Neural crest cell (in vitro differentiated cells): ENCODE measurements at regions not wholly inside any gene's neighbourhood (a gene's known extent, or its start where the extent isn't known, plus 50 kb on each side); places are given as distances from the start of the nearest gene placed in this dataset.
"Not testable (repeated sequence)": the region's sequence is repeated elsewhere in the genome, so short reads cannot be mapped to it uniquely, and the experiment has no call there.

Experiments used
- DNase-seq: peaks from one replicate; pipeline ENCODE4 v3.0.0; 2021; ENCODE audit warnings: low read depth, mixed read lengths, low spot score
- H3K27ac Mint-ChIP-seq: one replicate; pipeline ENCODE4 v1.8.0; 2021; ENCODE audit warnings: mild to moderate bottlenecking, mixed read lengths; ENCODE audit not compliant: unreplicated experiment
- H3K27me3 Mint-ChIP-seq: 2 replicates; pipeline ENCODE4 v1.8.0; 2021; ENCODE audit warnings: low read depth, mild to moderate bottlenecking, mixed read lengths
- H3K36me3 Mint-ChIP-seq: 2 replicates; pipeline ENCODE4 v1.8.0; 2021; ENCODE audit warnings: low read depth, mild to moderate bottlenecking, mixed read lengths
- H3K4me1 Mint-ChIP-seq: 2 replicates; pipeline ENCODE4 v1.8.0; 2021; ENCODE audit warnings: mixed read lengths
- H3K4me3 Mint-ChIP-seq: one replicate; pipeline ENCODE4 v1.8.0; 2021; ENCODE audit warnings: mild to moderate bottlenecking, mixed read lengths
- H3K9me3 Mint-ChIP-seq: 2 replicates; pipeline ENCODE4 v1.8.0; 2021; ENCODE audit warnings: mixed read lengths
- CTCF ChIP-seq: fragments of 200-600 bp; sonication (generic); conservative IDR thresholded peaks from 2 replicates; pipeline ENCODE4 v1.5.0; 2021; ENCODE audit warnings: antibody characterized with exemption, mild to moderate bottlenecking

GRCh38 chr15:62416526-62416925, 251.4 kb upstream of the C2CD4B start:
- H3K4me1 Mint-ChIP-seq = no peaks in the 10 kb centered on the region
- no peak for TF ChIP-seq CTCF
- no peak overlapping the region for H3K27ac Mint-ChIP-seq
- no peaks in the 10 kb centered on the region for H3K36me3 Mint-ChIP-seq
- DNase-seq = no peak
- H3K4me3 Mint-ChIP-seq = no peak overlapping the region
- H3K27me3 Mint-ChIP-seq = no peaks in the 10 kb centered on the region
- no peaks in the 10 kb centered on the region for H3K9me3 Mint-ChIP-seq

GRCh38 chr15:62417439-62417838, 252.4 kb upstream of the C2CD4B start:
- H3K36me3 Mint-ChIP-seq = no peaks in the 10 kb centered on the region
- no peak for DNase-seq
- H3K27me3 Mint-ChIP-seq = no peaks in the 10 kb centered on the region
- no peak overlapping the region for H3K27ac Mint-ChIP-seq
- no peak overlapping the region for H3K4me3 Mint-ChIP-seq
- no peaks in the 10 kb centered on the region for H3K9me3 Mint-ChIP-seq
- no peak for TF ChIP-seq CTCF
- no peaks in the 10 kb centered on the region for H3K4me1 Mint-ChIP-seq

- H3K4me1 Mint-ChIP-seq, H3K36me3 Mint-ChIP-seq, DNase-seq, H3K9me3 Mint-ChIP-seq, H3K27ac Mint-ChIP-seq, H3K4me3 Mint-ChIP-seq, H3K27me3 Mint-ChIP-seq: not testable (repeated sequence)
Observed at GRCh38 chr15:62418496-62418895, 253.4 kb upstream of the C2CD4B start.

GRCh38 chr15:62419192-62419591, 254.1 kb upstream of the C2CD4B start:
- no peaks in the 10 kb centered on the region for H3K27me3 Mint-ChIP-seq
- H3K4me3 Mint-ChIP-seq = no peak overlapping the region
- TF ChIP-seq CTCF = no peak
- DNase-seq = no peak
- H3K27ac Mint-ChIP-seq = no peak overlapping the region
- no peaks in the 10 kb centered on the region for H3K9me3 Mint-ChIP-seq
- no peaks in the 10 kb centered on the region for H3K36me3 Mint-ChIP-seq
- H3K4me1 Mint-ChIP-seq = no peaks in the 10 kb centered on the region

- not testable (repeated sequence) for H3K36me3 Mint-ChIP-seq, H3K4me1 Mint-ChIP-seq, H3K27ac Mint-ChIP-seq, H3K27me3 Mint-ChIP-seq, H3K9me3 Mint-ChIP-seq, H3K4me3 Mint-ChIP-seq, DNase-seq
Observed at GRCh38 chr15:62420371-62420770, 255.3 kb upstream of the C2CD4B start.

- H3K9me3 Mint-ChIP-seq = no peaks in the 10 kb centered on the region
- no peak for DNase-seq
- H3K36me3 Mint-ChIP-seq = no peaks in the 10 kb centered on the region
- no peak for TF ChIP-seq CTCF
- no peak overlapping the region for H3K4me3 Mint-ChIP-seq
- H3K27ac Mint-ChIP-seq = no peak overlapping the region
- no peaks in the 10 kb centered on the region for H3K4me1 Mint-ChIP-seq
- H3K27me3 Mint-ChIP-seq = no peaks in the 10 kb centered on the region
Observed at GRCh38 chr15:62421289-62421688, 256.2 kb upstream of the C2CD4B start.

- no peak for DNase-seq
- Mint-ChIP-seq H3K4me3 (no peak overlapping the region), H3K27me3 (no peaks in the 10 kb centered on the region), H3K27ac (no peak overlapping the region), H3K4me1 (no peaks in the 10 kb centered on the region), H3K9me3 (no peaks in the 10 kb centered on the region), H3K36me3 (no peaks in the 10 kb centered on the region)
- TF ChIP-seq CTCF = no peak
Observed at GRCh38 chr15:62426387-62426956, 261.4 kb upstream of the C2CD4B start.
